GM06990 (cell line): ENCODE measurements at regions not wholly inside any gene's neighbourhood (a gene's known extent, or its start where the extent isn't known, plus 50 kb on each side); places are given as distances from the start of the nearest gene placed in this dataset.

Experiments used
- DNase-seq: peaks from one replicate; pipeline ENCODE4 v3.0.0-alpha.2; 2011; ENCODE audit not compliant: insufficient read length; ENCODE audit errors: extremely low read depth
- H3K27me3 ChIP-seq: replicated peaks from 2 replicates; pipeline ENCODE4 v1.6.0; 2011; ENCODE audit warnings: low read length; ENCODE audit not compliant: control insufficient read depth, insufficient read depth
- H3K36me3 ChIP-seq: 2 replicates; pipeline ENCODE4 v1.5.1; 2011; ENCODE audit warnings: low read length; ENCODE audit not compliant: control insufficient read depth, insufficient read depth
- H3K4me3 ChIP-seq: replicated peaks from 2 replicates; pipeline ENCODE4 v1.5.1; 2011; ENCODE audit warnings: low read depth, mild to moderate bottlenecking, control low read depth, low read length
- TF ChIP-seq, protein P1 (sequence below): IDR thresholded peaks from 2 replicates; pipeline ENCODE4 v1.5.1; 2011; ENCODE audit warnings: low read length, control low read depth, mild to moderate bottlenecking, inconsistent platforms; ENCODE audit not compliant: insufficient read depth, poor library complexity, severe bottlenecking

DNA sequence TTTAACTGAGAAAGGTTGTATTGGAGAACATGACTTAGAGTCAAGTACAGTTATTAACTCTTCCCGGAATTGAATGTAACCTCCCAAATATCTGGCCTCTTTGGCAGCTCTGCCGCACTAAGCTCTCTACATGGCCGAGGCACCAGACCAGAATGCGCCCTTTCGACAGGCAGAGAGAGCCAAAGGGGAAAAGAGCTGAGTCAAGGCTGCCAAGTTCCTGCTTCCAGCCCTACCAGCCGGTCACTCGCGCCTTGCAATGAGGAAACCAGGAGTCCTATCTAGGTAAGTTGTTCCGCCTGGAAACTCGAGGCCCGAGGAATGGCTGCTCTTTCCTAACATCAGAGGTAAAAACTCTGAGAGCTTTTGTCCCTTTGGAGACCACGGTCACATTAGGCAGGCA is 172.2 kb downstream of the BRMS1L start:
- Histone ChIP-seq H3K36me3 (no peaks in the 10 kb centered on the region), H3K27me3 (no peaks in the 10 kb centered on the region), H3K4me3 (no peak overlapping the region)
- TF ChIP-seq, protein P1, sequence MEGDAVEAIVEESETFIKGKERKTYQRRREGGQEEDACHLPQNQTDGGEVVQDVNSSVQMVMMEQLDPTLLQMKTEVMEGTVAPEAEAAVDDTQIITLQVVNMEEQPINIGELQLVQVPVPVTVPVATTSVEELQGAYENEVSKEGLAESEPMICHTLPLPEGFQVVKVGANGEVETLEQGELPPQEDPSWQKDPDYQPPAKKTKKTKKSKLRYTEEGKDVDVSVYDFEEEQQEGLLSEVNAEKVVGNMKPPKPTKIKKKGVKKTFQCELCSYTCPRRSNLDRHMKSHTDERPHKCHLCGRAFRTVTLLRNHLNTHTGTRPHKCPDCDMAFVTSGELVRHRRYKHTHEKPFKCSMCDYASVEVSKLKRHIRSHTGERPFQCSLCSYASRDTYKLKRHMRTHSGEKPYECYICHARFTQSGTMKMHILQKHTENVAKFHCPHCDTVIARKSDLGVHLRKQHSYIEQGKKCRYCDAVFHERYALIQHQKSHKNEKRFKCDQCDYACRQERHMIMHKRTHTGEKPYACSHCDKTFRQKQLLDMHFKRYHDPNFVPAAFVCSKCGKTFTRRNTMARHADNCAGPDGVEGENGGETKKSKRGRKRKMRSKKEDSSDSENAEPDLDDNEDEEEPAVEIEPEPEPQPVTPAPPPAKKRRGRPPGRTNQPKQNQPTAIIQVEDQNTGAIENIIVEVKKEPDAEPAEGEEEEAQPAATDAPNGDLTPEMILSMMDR, result no peak
- no peak for DNase-seq

DNA sequence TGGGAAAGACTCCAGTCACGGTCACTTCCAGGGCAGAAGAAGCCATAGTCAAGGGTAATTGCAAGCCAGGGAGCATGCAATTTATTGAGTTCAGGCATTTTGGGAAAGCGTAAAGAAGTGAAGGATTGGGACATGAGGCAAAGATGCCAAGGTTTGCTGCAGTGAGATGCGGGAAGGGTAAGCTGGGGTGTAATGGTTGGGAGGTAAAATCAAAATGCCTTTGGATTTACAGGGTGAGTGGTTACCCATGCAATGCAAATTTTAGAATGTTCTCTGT is 167.5 kb downstream of the BRMS1L start:
- H3K27me3 ChIP-seq, result no peaks in the 10 kb centered on the region
- no peak for DNase-seq
- TF ChIP-seq, protein P1, result no peak
- H3K36me3 ChIP-seq, result no peaks in the 10 kb centered on the region
- no peak overlapping the region for H3K4me3 ChIP-seq

DNA sequence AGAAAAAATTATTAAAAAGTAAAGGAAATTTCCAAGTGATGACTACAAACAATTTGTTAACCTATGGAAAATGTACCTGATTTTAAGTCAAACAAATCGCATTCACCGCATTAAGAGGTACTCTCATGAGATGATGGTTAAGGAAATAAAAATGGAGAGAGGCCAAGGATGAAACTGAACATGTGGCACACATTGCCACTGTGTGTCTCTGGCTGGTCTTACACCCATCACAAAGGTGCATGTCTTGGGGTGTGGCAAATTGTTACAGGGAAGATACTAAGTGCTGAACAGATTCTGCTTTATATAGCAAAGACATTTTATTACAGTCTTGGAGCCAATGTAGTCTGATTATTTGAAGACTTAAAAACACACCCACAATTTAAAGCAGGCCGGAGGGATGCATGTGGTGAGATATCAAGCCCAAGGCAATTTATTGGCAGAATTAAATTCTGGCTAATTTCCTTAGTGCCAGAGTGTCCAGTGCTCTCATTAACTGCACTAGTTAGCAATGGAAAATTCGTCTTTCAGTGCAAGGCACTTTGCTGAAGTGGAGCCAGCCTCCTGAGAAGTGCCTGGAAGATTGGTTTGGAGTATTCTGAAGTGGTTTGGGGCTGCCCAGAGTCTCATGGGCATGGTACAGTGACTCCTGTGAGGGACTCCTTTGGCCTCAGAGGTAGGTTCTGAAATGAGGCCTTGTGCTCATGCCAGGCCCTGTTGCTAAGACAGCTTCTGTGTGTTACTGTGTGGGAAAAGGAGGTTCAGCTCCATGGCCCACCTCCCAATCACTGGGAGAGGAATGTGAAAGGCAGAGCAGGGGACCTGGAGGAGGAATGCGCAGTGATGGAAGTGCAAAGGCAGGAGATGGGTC is 166.9 kb downstream of the BRMS1L start:
- DNase-seq, result no peak
- H3K4me3 ChIP-seq, result no peak overlapping the region
- TF ChIP-seq, protein P1, result no peak

DNA sequence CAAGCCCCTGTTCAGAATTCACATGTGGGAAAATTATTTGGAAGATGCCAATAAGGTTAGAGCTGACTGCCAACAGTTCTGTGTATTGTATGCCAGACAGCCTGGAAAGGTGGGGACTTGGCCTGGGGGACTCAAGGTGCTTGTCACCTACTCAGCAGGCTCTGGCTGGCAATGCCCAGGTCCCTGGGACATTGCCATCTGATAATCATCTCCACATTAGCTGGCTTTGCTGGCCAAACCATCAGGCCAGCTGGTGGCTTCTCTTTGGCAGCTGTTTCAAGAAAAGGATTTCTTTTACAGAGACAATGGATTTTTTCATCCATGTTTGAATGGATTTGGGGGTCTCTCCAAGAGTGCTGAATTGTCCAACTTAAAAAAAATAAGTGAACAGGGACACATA is 165.2 kb downstream of the BRMS1L start:
- no peak for DNase-seq
- Histone ChIP-seq H3K4me3 (no peak overlapping the region), H3K36me3 (no peaks in the 10 kb centered on the region), H3K27me3 (no peaks in the 10 kb centered on the region)
- TF ChIP-seq, protein P1, result no peak

More for the DNA sequence above, 166.9 kb downstream of the BRMS1L start:
- no peaks in the 10 kb centered on the region for H3K36me3 ChIP-seq
- H3K27me3 ChIP-seq, result no peaks in the 10 kb centered on the region

DNA sequence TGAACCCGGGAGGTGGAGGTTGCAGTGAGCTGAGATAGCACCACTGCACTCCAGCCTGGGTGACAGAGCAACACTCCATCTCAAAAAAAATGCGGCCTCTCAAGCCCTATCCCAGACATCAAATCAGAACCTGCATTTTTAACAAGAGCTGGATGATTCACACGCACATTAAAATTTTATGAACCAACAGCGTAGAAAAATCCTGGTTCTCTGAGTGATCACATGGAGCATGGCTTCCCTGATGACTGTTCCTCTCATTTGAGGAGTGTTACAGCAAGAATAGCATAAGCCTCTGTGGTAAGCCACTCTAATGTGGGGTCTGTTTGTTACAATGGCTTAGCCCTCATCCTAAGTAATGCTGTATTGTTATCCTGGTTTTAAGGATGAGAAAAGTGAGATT is 163.6 kb downstream of the BRMS1L start:
- no peaks in the 10 kb centered on the region for H3K36me3 ChIP-seq
- TF ChIP-seq, protein P1, result no peak
- no peak overlapping the region for H3K4me3 ChIP-seq
- no peaks in the 10 kb centered on the region for H3K27me3 ChIP-seq
- no peak for DNase-seq
